ENCODE measurements at regions not wholly inside any gene's neighbourhood (a gene's known extent, or its start where the extent isn't known, plus 50 kb on each side); places are given as distances from the start of the nearest gene placed in this dataset.

GRCh38 chr6:87772597-87773530 is 70.8 kb upstream of the AKIRIN2 start:
- H4K20me1 ChIP-seq (ENCODE audit: insufficient read depth, low read depth, low read length): no peaks in the 10 kb centered on the region
- H3K4me2 ChIP-seq (ENCODE audit: low read depth, low read length, poor library complexity, severe bottlenecking): no peak overlapping the region
- H3K36me3 ChIP-seq (ENCODE audit: insufficient read depth, low read length): no peaks in the 10 kb centered on the region

DNA sequence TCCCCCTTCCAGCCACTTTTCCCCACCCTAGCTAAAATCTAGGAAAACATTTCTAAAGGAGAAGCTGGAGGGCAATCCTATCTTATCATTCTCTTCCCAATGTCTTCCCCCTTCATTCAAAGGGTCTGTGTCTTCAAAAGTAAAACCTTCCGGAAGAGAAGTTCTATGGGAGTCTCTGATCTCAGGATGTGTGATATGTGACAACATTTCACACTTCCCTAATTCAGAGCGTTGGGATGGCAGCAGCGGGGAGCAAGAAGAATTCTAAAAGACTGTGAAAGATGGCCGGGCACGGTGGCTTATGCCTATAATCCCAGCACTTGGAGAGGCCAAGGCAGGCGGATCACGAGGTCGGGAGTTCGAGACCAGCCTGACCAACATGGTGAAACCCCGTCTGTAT is 65.4 kb upstream of the AKIRIN2 start:
- no peaks in the 10 kb centered on the region for H3K9me2 ChIP-seq (replicated peaks; ENCODE audit: insufficient read depth, low read length)
- no peak overlapping the region for H3K9ac ChIP-seq (ENCODE audit: low read length)
- H3K4me2 ChIP-seq (ENCODE audit: low read depth, low read length, poor library complexity, severe bottlenecking): no peak overlapping the region
- H3K4me1 ChIP-seq (ENCODE audit: low read length): no peaks in the 10 kb centered on the region
- H3K27ac ChIP-seq (ENCODE audit: low read length): no peak overlapping the region
- H4K20me1 ChIP-seq (ENCODE audit: insufficient read depth, low read depth, low read length): no peaks in the 10 kb centered on the region
- no peaks in the 10 kb centered on the region for H3K79me2 ChIP-seq (ENCODE audit: low read length)
- H3K9me3 ChIP-seq (ENCODE audit: low read length): no peaks in the 10 kb centered on the region
- H3K4me3 ChIP-seq (ENCODE audit: low read length): no peak overlapping the region
- H3K27me3 ChIP-seq (ENCODE audit: low read length): no peaks in the 10 kb centered on the region
- DNase-seq: no peak
- no peak overlapping the region for H2AFZ ChIP-seq (ENCODE audit: low read length)
- H3K36me3 ChIP-seq (ENCODE audit: insufficient read depth, low read length): no peaks in the 10 kb centered on the region

More at GRCh38 chr6:87772597-87773530, 70.8 kb upstream of the AKIRIN2 start:
- Histone ChIP-seq H3K27me3 (ENCODE audit: low read length) (no peaks in the 10 kb centered on the region), H2AFZ (ENCODE audit: low read length) (peak overlapping the region; percentile 81; the same call in 1 of the 2 replicates), H3K79me2 (ENCODE audit: low read length) (no peaks in the 10 kb centered on the region), H3K9me3 (ENCODE audit: low read length) (no peaks in the 10 kb centered on the region), H3K4me3 (ENCODE audit: low read length) (no peak overlapping the region), H3K27ac (ENCODE audit: low read length) (no peak overlapping the region), H3K9me2 (replicated peaks; ENCODE audit: insufficient read depth, low read length) (no peaks in the 10 kb centered on the region), H3K9ac (ENCODE audit: low read length) (no peak overlapping the region), H3K4me1 (ENCODE audit: low read length) (no peaks in the 10 kb centered on the region)
- no peak for DNase-seq

DNA sequence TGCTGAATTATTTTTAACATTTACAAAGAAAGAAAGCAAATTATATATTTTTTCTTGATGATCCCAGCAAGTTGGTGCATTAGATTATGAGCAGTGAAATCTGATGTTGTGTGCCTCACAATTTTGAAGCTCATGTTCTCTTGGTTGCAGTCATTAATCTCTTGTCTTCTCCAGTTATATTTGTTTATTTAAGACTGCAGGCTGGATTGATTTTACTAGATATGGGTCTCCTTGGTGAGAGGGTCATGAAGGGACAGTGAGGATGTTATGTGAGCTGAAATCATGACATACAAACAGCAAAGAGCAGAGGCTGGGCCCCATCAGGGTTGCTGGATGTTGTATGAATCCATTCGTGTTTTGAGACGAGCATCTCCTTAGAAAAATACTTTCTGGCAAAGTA is 64.2 kb upstream of the AKIRIN2 start:
- H3K9ac ChIP-seq (ENCODE audit: low read length): no peak overlapping the region
- H3K27ac ChIP-seq (ENCODE audit: low read length): no peak overlapping the region
- no peak for DNase-seq
- H3K79me2 ChIP-seq (ENCODE audit: low read length): no peaks in the 10 kb centered on the region
- H3K4me1 ChIP-seq (ENCODE audit: low read length): no peaks in the 10 kb centered on the region
- no peak overlapping the region for H3K4me2 ChIP-seq (ENCODE audit: low read depth, low read length, poor library complexity, severe bottlenecking)
- no peaks in the 10 kb centered on the region for H3K9me3 ChIP-seq (ENCODE audit: low read length)
- no peaks in the 10 kb centered on the region for H3K36me3 ChIP-seq (ENCODE audit: insufficient read depth, low read length)
- no peaks in the 10 kb centered on the region for H3K9me2 ChIP-seq (replicated peaks; ENCODE audit: insufficient read depth, low read length)
- no peaks in the 10 kb centered on the region for H4K20me1 ChIP-seq (ENCODE audit: insufficient read depth, low read depth, low read length)
- H2AFZ ChIP-seq (ENCODE audit: low read length): no peak overlapping the region
- H3K4me3 ChIP-seq (ENCODE audit: low read length): no peak overlapping the region
- no peaks in the 10 kb centered on the region for H3K27me3 ChIP-seq (ENCODE audit: low read length)

- Histone ChIP-seq H3K4me3 (ENCODE audit: low read length) (no peak overlapping the region), H3K27ac (ENCODE audit: low read length) (no peak overlapping the region), H3K79me2 (ENCODE audit: low read length) (no peaks in the 10 kb centered on the region), H3K9ac (ENCODE audit: low read length) (no peak overlapping the region), H3K36me3 (ENCODE audit: insufficient read depth, low read length) (no peaks in the 10 kb centered on the region), H3K9me2 (replicated peaks; ENCODE audit: insufficient read depth, low read length) (no peaks in the 10 kb centered on the region), H3K27me3 (ENCODE audit: low read length) (no peaks in the 10 kb centered on the region), H3K9me3 (ENCODE audit: low read length) (no peaks in the 10 kb centered on the region), H3K4me2 (ENCODE audit: low read depth, low read length, poor library complexity, severe bottlenecking) (no peak overlapping the region), H3K4me1 (ENCODE audit: low read length) (no peaks in the 10 kb centered on the region), H4K20me1 (ENCODE audit: insufficient read depth, low read depth, low read length) (no peaks in the 10 kb centered on the region), H2AFZ (ENCODE audit: low read length) (no peak overlapping the region)
- DNase-seq: no peak
These were observed 61.9 kb upstream of the AKIRIN2 start for GRCh38 chr6:87763901-87764300.

DNA sequence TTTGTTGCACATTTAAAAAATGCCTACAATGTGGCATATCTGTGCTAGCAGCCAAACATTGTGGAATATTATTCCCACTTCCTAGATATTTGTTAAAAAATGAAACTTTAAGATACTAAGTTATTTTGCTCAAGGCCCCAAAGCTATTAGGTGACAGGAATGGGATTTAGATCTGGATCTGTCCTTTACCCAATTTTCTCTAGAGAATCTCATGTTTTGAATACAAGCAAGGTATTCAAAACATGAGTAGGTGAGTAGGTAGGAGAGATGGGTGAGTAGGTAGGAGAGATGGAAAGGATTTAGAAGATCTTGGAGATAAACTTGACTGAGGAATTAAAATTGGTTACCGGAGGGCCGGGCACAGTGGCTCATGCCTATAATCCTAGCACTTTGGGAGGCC is 61.2 kb upstream of the AKIRIN2 start:
- Histone ChIP-seq H3K4me1 (ENCODE audit: low read length) (no peaks in the 10 kb centered on the region), H3K9me3 (ENCODE audit: low read length) (no peaks in the 10 kb centered on the region), H3K4me3 (ENCODE audit: low read length) (no peak overlapping the region), H3K27ac (ENCODE audit: low read length) (no peak overlapping the region), H4K20me1 (ENCODE audit: insufficient read depth, low read depth, low read length) (no peaks in the 10 kb centered on the region), H3K79me2 (ENCODE audit: low read length) (no peaks in the 10 kb centered on the region), H2AFZ (ENCODE audit: low read length) (no peak overlapping the region), H3K4me2 (ENCODE audit: low read depth, low read length, poor library complexity, severe bottlenecking) (no peak overlapping the region), H3K36me3 (ENCODE audit: insufficient read depth, low read length) (no peaks in the 10 kb centered on the region), H3K9ac (ENCODE audit: low read length) (no peak overlapping the region), H3K27me3 (ENCODE audit: low read length) (no peaks in the 10 kb centered on the region), H3K9me2 (replicated peaks; ENCODE audit: insufficient read depth, low read length) (no peaks in the 10 kb centered on the region)
- DNase-seq: no peak

- H3K27ac ChIP-seq (ENCODE audit: low read length): no peak overlapping the region
- H3K79me2 ChIP-seq (ENCODE audit: low read length): no peaks in the 10 kb centered on the region
- H3K36me3 ChIP-seq (ENCODE audit: insufficient read depth, low read length): no peaks in the 10 kb centered on the region
- H3K27me3 ChIP-seq (ENCODE audit: low read length): no peaks in the 10 kb centered on the region
- H4K20me1 ChIP-seq (ENCODE audit: insufficient read depth, low read depth, low read length): no peaks in the 10 kb centered on the region
- peaks cover 5% of the 10 kb centered on the region for H3K4me1 ChIP-seq (ENCODE audit: low read length)
- no peaks in the 10 kb centered on the region for H3K9me3 ChIP-seq (ENCODE audit: low read length)
- DNase-seq: no peak
- H3K9ac ChIP-seq (ENCODE audit: low read length): no peak overlapping the region
- no peaks in the 10 kb centered on the region for H3K9me2 ChIP-seq (replicated peaks; ENCODE audit: insufficient read depth, low read length)
- no peak overlapping the region for H3K4me3 ChIP-seq (ENCODE audit: low read length)
- H2AFZ ChIP-seq (ENCODE audit: low read length): no peak overlapping the region
- H3K4me2 ChIP-seq (ENCODE audit: low read depth, low read length, poor library complexity, severe bottlenecking): no peak overlapping the region
These were observed 60.1 kb upstream of the AKIRIN2 start for GRCh38 chr6:87762116-87762515.

GRCh38 chr6:87757792-87758191 is 55.8 kb upstream of the AKIRIN2 start:
- Histone ChIP-seq H3K9me2 (replicated peaks; ENCODE audit: insufficient read depth, low read length) (no peaks in the 10 kb centered on the region), H3K36me3 (ENCODE audit: insufficient read depth, low read length) (no peaks in the 10 kb centered on the region), H3K4me1 (ENCODE audit: low read length) (peaks cover 31% of the 10 kb centered on the region), H3K9me3 (ENCODE audit: low read length) (no peaks in the 10 kb centered on the region), H4K20me1 (ENCODE audit: insufficient read depth, low read depth, low read length) (no peaks in the 10 kb centered on the region), H3K27me3 (ENCODE audit: low read length) (no peaks in the 10 kb centered on the region), H2AFZ (ENCODE audit: low read length) (no peak overlapping the region), H3K27ac (ENCODE audit: low read length) (no peak overlapping the region), H3K4me3 (ENCODE audit: low read length) (no peak overlapping the region), H3K4me2 (ENCODE audit: low read depth, low read length, poor library complexity, severe bottlenecking) (no peak overlapping the region), H3K9ac (ENCODE audit: low read length) (no peak overlapping the region), H3K79me2 (ENCODE audit: low read length) (no peaks in the 10 kb centered on the region)
- DNase-seq: no peak

- no peak overlapping the region for H3K4me3 ChIP-seq (ENCODE audit: low read length)
- H3K4me2 ChIP-seq (ENCODE audit: low read depth, low read length, poor library complexity, severe bottlenecking): peak overlapping the region; percentile 34
- H3K9me3 ChIP-seq (ENCODE audit: low read length): no peaks in the 10 kb centered on the region
- peak overlapping the region; percentile 60 for H3K27ac ChIP-seq (ENCODE audit: low read length)
- H3K9ac ChIP-seq (ENCODE audit: low read length): peak overlapping the region; percentile 8; the same call in 1 of the 2 replicates
- no peaks in the 10 kb centered on the region for H3K9me2 ChIP-seq (replicated peaks; ENCODE audit: insufficient read depth, low read length)
- peak overlapping the region; percentile 33 for H2AFZ ChIP-seq (ENCODE audit: low read length)
- H3K79me2 ChIP-seq (ENCODE audit: low read length): no peaks in the 10 kb centered on the region
- DNase-seq: peak; percentile 90
- no peaks in the 10 kb centered on the region for H3K36me3 ChIP-seq (ENCODE audit: insufficient read depth, low read length)
- peaks cover 31% of the 10 kb centered on the region for H3K4me1 ChIP-seq (ENCODE audit: low read length)
- H3K27me3 ChIP-seq (ENCODE audit: low read length): no peaks in the 10 kb centered on the region
- no peaks in the 10 kb centered on the region for H4K20me1 ChIP-seq (ENCODE audit: insufficient read depth, low read depth, low read length)
These were observed 54.8 kb upstream of the AKIRIN2 start for GRCh38 chr6:87756858-87757257.
